GF-D8 (cell line): ENCODE measurements at regions not wholly inside any gene's neighbourhood (a gene's known extent, or its start where the extent isn't known, plus 50 kb on each side); places are given as distances from the start of the nearest gene placed in this dataset.

ENCODE experiments used
- DNase-seq: peaks from one replicate; lab custom pipeline; 2025; lab: John Stamatoyannopoulos, UW

DNA sequence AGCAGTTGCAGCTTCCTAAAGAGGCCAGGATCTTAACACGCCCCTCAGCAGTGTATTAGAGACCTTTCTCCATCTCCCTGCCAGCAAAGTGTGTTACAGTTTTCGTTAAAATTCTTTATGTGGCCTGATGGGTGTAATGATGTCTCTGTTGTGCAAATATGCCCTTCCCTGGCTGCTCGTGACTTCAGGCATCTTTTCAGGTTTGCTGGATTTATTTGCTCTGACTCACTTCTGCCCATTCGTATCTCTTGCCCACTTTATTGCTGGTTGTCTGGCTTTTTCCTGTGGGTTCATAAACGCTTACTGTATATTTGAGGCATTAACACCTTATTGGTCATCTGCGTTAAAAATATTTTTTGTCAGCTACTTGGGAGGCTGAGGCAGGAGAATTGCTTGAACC is 134.5 kb downstream of the ASB1 start:
- DNase-seq, result no peak

GRCh38 chr2:238562446-238562845 is 135.7 kb downstream of the ASB1 start:
- no peak for DNase-seq

- DNase-seq, result no peak
These were observed 136.8 kb downstream of the ASB1 start for GRCh38 chr2:238563551-238563950.

DNA sequence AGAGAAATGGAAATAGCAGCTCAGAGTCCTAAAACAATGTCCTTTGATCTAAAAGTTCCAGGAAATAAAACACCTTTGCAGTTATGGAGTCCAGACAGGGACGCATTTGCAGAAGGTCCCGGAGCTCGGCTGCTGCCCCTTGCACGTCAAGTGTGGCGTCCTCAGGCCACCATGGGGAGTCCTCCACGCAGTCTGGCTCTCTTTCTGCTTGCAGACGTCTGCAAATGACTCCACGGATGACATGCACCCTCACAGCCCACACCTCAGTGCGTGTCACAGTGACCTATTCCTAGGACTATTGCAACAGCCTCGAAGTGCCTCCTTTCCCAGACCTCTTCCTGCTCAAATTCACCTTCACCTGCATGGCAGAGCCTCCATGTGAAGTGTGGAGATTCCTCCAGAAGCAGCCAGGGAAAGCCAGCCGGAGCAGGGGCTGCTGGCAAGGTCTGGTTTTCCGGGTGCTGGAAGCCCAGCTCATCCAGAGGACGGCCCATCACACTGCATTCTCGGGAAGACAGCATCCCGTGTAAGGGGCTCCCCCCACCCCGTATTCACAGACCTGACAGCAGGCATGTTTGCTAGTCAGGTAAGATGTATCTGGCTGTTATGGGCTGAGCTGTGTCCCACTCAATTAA is 137.7 kb downstream of the ASB1 start:
- DNase-seq, result no peak

DNA sequence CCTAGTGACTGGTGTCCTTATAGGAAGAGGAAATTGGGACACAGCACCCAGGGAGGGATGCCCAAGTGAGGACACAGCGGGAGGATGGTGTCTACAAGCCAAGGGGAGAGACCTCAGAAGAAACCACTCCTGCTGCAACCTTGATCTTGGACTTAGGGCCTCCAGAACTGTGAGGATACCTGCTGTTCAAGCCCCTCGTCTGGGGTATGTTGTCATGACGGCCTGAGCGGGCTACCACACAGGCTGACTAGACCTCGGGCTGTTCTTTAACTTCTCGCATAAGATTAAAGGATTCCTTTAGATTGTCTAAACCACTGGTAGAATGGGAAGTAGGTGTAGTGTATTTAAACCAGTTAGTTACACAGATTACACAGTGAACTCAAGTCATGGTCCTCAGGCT is 138.3 kb downstream of the ASB1 start:
- DNase-seq, result no peak

GRCh38 chr2:238566001-238566645 is 139.4 kb downstream of the ASB1 start:
- no peak for DNase-seq

DNA sequence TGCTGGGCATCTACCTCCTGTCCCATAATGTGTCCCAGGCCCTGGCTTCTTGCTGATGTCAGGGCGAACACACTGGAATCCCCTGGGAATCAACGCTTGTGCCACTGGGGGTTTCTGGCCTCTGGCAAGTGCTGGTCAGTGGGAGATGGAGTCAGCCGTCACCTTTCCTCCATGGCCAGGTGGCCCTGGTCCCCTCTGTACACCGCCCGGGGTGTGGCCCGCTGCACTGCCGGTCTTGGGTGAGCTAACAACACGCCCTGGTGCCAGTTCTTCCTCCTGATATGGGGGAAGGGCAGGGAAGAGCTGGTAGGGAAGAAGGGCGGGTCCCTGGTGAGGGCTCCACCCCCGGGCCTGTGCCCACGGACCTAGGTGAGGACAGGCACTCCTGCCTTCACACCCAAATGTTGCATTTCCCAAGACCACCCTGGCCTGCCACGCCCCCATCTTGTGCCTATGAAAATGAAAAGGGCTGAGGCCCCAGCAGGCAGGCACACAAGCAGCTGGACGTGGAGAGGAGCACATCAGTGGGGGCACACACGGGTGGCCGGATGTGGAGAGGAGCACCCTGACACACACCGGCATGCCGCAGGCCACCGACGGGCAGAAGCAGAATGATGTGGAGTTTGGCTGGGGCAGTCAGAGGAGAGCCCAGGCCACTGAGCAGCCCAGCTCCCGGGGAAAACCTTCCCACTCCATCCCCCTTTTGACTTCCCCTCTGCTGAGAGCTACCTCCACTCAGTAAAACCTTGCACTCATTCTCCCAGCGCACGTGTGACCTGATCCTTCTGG is 140.5 kb downstream of the ASB1 start:
- DNase-seq, result no peak

- no peak for DNase-seq
These were observed 141.3 kb downstream of the ASB1 start for GRCh38 chr2:238567996-238568395.

- no peak for DNase-seq
These were observed 142.0 kb downstream of the ASB1 start for GRCh38 chr2:238568455-238569440.

- DNase-seq, result no peak
These were observed 142.9 kb downstream of the ASB1 start for GRCh38 chr2:238569507-238570195.

DNA sequence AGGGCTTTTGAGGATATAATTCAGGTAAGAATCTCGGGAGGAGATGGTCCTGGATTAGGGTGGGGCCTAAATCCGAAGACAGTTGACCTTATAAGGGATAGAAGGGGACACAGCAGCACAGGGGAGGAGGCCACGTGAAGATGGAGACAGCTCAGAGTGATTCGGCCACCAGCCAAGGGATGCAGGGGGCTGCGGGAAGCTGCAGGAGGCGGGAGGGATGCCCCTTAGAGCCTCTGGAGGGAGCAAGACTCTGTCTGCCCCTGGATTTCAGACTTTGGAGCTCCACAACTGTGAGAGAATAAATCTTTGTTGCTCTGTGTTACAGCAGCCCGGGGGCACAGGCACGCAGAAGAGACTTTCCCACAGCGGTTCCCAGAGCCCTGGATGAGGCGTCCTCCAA is 143.7 kb downstream of the ASB1 start:
- DNase-seq, result no peak

- no peak for DNase-seq
These were observed 144.2 kb downstream of the ASB1 start for GRCh38 chr2:238570926-238571325.

GRCh38 chr2:238571661-238572372 is 145.1 kb downstream of the ASB1 start:
- no peak for DNase-seq

GRCh38 chr2:238573065-238573778 is 146.5 kb downstream of the ASB1 start:
- DNase-seq, result no peak

GRCh38 chr2:238573916-238574315 is 147.2 kb downstream of the ASB1 start:
- no peak for DNase-seq

- DNase-seq, result no peak
These were observed 148.0 kb downstream of the ASB1 start for GRCh38 chr2:238574490-238575271.

GRCh38 chr2:238576674-238577073 is 149.9 kb downstream of the ASB1 start:
- DNase-seq, result no peak

DNA sequence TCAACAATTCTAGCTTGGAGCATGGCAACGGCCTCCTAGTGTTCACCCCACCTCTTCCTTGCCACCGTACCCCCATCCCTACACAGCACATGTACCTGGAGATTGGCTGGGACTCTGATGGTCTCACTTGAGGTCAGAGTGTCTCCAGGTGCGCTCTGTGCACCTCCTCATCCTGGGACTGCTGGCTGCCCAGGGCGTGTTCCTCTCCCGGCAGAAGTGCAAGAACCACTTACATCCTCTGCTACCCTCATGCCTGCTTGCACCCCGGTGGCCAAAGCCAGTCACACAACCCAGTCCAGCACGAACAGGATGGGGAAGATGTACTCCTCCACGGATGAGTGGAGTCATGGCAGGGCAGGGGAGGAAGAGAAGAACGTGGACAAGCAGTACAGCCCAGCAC is 151.5 kb downstream of the ASB1 start:
- DNase-seq, result no peak

- DNase-seq, result no peak
These were observed 153.8 kb downstream of the ASB1 start for GRCh38 chr2:238580486-238580885.
